ENCODE measurements at regions not wholly inside any gene's neighbourhood (a gene's known extent, or its start where the extent isn't known, plus 50 kb on each side); places are given as distances from the start of the nearest gene placed in this dataset.

DNA sequence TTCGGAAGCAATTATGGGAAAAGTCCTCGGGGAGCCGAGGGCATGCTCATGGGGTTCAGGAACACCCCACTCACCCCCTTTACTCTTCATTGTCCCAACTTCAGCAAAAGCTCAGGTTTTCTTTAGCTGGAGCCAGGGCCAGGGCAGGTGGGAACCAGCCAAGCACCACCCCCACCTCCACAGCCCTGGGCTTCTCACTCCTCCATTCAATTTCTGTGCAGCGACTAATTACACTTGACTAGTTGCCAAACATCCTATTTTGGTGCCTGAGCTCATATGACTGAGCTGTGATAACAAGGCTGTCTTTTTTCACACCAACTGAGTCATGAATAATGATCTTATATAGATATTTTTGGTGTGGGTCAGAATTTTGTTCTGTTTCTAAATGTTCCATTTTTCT is 257.2 kb upstream of the AJAP1 start:
- no peak for TF ChIP-seq CTCF (IDR thresholded peaks at IDR 0.05; ENCODE audit: low read depth, low read length)
- H3K4me3 ChIP-seq (ENCODE audit: low read depth, low read length): no peak overlapping the region

GRCh38 chr1:4402032-4402431 is 252.4 kb upstream of the AJAP1 start:
- no peak for TF ChIP-seq CTCF (IDR thresholded peaks at IDR 0.05; ENCODE audit: low read depth, low read length)
- H3K4me3 ChIP-seq (ENCODE audit: low read depth, low read length): no peak overlapping the region

DNA sequence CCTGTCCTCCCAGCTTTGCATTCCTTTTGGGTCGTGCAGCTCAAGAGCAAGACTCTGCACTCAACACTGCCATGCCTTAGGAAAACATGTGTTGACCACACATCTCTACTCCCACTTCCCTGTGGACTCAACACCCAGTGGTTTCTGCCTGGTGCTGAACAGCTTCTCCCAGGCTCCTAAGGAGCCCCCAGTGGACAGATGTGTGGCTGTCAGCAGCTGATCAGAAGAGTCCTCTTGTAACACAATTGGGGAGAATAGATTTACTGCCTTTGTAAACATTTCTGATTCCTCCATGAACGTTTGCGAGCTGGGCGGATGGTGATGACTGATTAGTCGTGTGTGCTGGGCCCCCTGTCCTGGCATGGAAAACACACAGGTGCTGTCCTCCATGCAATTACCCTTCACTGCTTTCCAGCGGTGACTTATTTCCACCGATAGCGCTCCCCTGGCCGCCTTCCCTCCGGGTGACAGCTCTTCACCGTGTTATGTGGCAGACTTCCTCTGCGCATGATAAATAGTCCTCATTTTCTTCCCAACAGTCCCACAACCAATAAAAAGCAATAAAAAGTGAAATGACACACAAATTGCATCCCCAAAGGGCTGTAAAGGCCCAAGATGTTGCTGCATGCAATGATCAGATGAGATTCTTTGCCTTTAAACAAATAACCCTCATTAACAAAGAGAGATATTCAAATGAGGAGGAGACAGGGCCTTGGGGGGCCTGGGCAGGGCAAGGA is 249.4 kb upstream of the AJAP1 start:
- no peak for TF ChIP-seq CTCF (IDR thresholded peaks at IDR 0.05; ENCODE audit: low read depth, low read length)
- no peak overlapping the region for H3K4me3 ChIP-seq (ENCODE audit: low read depth, low read length)

DNA sequence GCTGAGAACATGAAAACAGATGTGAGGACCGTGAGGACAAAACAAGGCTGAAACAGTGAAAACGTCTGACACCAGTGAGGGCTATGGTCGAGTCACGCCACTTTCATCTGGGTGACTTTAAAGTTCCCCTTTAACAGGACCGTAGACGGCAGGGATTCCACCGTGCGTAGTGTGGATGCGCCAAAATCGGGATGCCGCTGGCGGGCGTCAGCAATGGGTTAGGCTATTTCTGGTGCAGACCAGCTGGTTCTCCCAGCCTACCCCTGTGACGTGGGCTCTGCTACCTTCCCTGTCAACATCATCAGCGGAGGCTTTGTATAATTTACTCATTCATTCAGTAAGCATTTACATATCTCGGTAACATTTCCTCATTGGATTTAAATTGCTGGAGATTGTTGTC is 246.6 kb upstream of the AJAP1 start:
- TF ChIP-seq CTCF (IDR thresholded peaks at IDR 0.05; ENCODE audit: low read depth, low read length): no peak
- no peak overlapping the region for H3K4me3 ChIP-seq (ENCODE audit: low read depth, low read length)

GRCh38 chr1:4408380-4408779 is 246.0 kb upstream of the AJAP1 start:
- TF ChIP-seq CTCF (IDR thresholded peaks at IDR 0.05; ENCODE audit: low read depth, low read length): no peak
- H3K4me3 ChIP-seq (ENCODE audit: low read depth, low read length): no peak overlapping the region

- no peak overlapping the region for H3K4me3 ChIP-seq (ENCODE audit: low read depth, low read length)
- no peak for TF ChIP-seq CTCF (IDR thresholded peaks at IDR 0.05; ENCODE audit: low read depth, low read length)
Measured at GRCh38 chr1:4411862-4412261, 242.5 kb upstream of the AJAP1 start.

GRCh38 chr1:4415476-4415875 is 238.9 kb upstream of the AJAP1 start:
- H3K4me3 ChIP-seq (ENCODE audit: low read depth, low read length): no peak overlapping the region
- TF ChIP-seq CTCF (IDR thresholded peaks at IDR 0.05; ENCODE audit: low read depth, low read length): no peak
